H9 (cell line): ENCODE measurements at regions not wholly inside any gene's neighbourhood (a gene's known extent, or its start where the extent isn't known, plus 50 kb on each side); places are given as distances from the start of the nearest gene placed in this dataset.

Experiments used
- DNase-seq: peaks from one replicate; pipeline ENCODE4 v3.0.0-alpha.2; 2017
- H2AFZ ChIP-seq: one replicate; pipeline ENCODE4 v1.6.1; 2013; ENCODE audit warnings: mild to moderate bottlenecking, low read length, control low read depth, moderate library complexity
- H2AK5ac ChIP-seq: 2 replicates; pipeline ENCODE4 v1.6.1; 2013; ENCODE audit warnings: low read length, control low read depth, mixed read lengths; ENCODE audit not compliant: insufficient read length
- H2BK120ac ChIP-seq: one replicate; pipeline ENCODE4 v1.6.1; 2013; ENCODE audit warnings: low read depth, mild to moderate bottlenecking, low read length, control low read depth, inconsistent platforms; ENCODE audit not compliant: poor library complexity, severe bottlenecking
- H2BK12ac ChIP-seq: 2 replicates; pipeline ENCODE4 v1.6.1; 2013; ENCODE audit warnings: low read length, control low read depth, mixed read lengths, low read depth; ENCODE audit not compliant: insufficient read length
- H2BK15ac ChIP-seq: 2 replicates; pipeline ENCODE4 v1.6.1; 2013; ENCODE audit warnings: low read depth, low read length, control low read depth
- H2BK20ac ChIP-seq: one replicate; pipeline ENCODE4 v1.6.1; 2013; ENCODE audit warnings: low read depth, mild to moderate bottlenecking, low read length, control low read depth, inconsistent platforms; ENCODE audit not compliant: poor library complexity, severe bottlenecking
- H2BK5ac ChIP-seq: 2 replicates; pipeline ENCODE4 v1.6.1; 2013; ENCODE audit warnings: low read length, control low read depth, mixed read lengths; ENCODE audit not compliant: insufficient read length
- H3K14ac ChIP-seq: 2 replicates; pipeline ENCODE4 v1.6.1; 2013; ENCODE audit warnings: low read length, control low read depth; ENCODE audit not compliant: insufficient read depth
- H3K18ac ChIP-seq: 2 replicates; pipeline ENCODE4 v1.6.1; 2013; ENCODE audit warnings: low read depth, mild to moderate bottlenecking, mixed read lengths, low read length, control low read depth; ENCODE audit not compliant: insufficient read length
- H3K23ac ChIP-seq: 2 replicates; pipeline ENCODE4 v1.6.1; 2013; ENCODE audit warnings: low read length, control low read depth, mixed read lengths, low read depth; ENCODE audit not compliant: insufficient read length
- H3K23me2 ChIP-seq: 2 replicates; pipeline ENCODE4 v1.6.1; 2013; ENCODE audit warnings: low read depth, mild to moderate bottlenecking, mixed read lengths, low read length, control low read depth; ENCODE audit not compliant: insufficient read length, poor library complexity, severe bottlenecking
- H3K27ac ChIP-seq: 2 replicates; pipeline ENCODE4 v1.5.1; 2013; ENCODE audit warnings: low read length, control low read depth, mixed read lengths, low read depth; ENCODE audit not compliant: insufficient read length
- H3K27me3 ChIP-seq: 2 replicates; pipeline ENCODE4 v1.6.1; 2013; ENCODE audit warnings: low read length, control low read depth, inconsistent platforms; ENCODE audit not compliant: insufficient read depth
- H3K4ac ChIP-seq: 2 replicates; pipeline ENCODE4 v1.6.1; 2013; ENCODE audit warnings: low read depth, mild to moderate bottlenecking, control low read depth, inconsistent platforms, low read length, moderate library complexity
- H3K4me1 ChIP-seq: 2 replicates; pipeline ENCODE4 v1.6.1; 2013; ENCODE audit warnings: low read length, control low read depth, inconsistent platforms; ENCODE audit not compliant: insufficient read depth
- H3K4me2 ChIP-seq: 2 replicates; pipeline ENCODE4 v1.6.1; 2013; ENCODE audit warnings: low read length, control low read depth, mixed read lengths; ENCODE audit not compliant: insufficient read length, insufficient read depth
- H3K56ac ChIP-seq: 2 replicates; pipeline ENCODE4 v1.6.1; 2013; ENCODE audit warnings: low read depth, mild to moderate bottlenecking, mixed read lengths, low read length, control low read depth; ENCODE audit not compliant: insufficient read length
- H3K79me1 ChIP-seq: 2 replicates; pipeline ENCODE4 v1.6.1; 2013; ENCODE audit warnings: low read depth, mild to moderate bottlenecking, moderate library complexity, low read length, control low read depth, inconsistent platforms; ENCODE audit not compliant: insufficient read depth, poor library complexity, severe bottlenecking
- H3K79me2 ChIP-seq: 2 replicates; pipeline ENCODE4 v1.6.1; 2013; ENCODE audit warnings: low read length, control low read depth, inconsistent platforms; ENCODE audit not compliant: insufficient read depth
- H3K9ac ChIP-seq: 2 replicates; pipeline ENCODE4 v1.6.1; 2013; ENCODE audit warnings: low read length, control low read depth, mixed read lengths; ENCODE audit not compliant: insufficient read length; ENCODE audit errors: extremely low read depth
- H3K9me3 ChIP-seq: one replicate; pipeline ENCODE4 v1.6.1; 2013; ENCODE audit warnings: low read depth, low read length, inconsistent platforms; ENCODE audit not compliant: control insufficient read depth
- H3T11ph ChIP-seq: one replicate; pipeline ENCODE4 v1.6.1; 2013; ENCODE audit warnings: mild to moderate bottlenecking, low read length, control low read depth, inconsistent platforms
- H4K20me1 ChIP-seq: one replicate; pipeline ENCODE4 v1.6.1; 2013; ENCODE audit not compliant: control insufficient read depth, insufficient read length, insufficient read depth
- H4K5ac ChIP-seq: 2 replicates; pipeline ENCODE4 v1.6.1; 2013; ENCODE audit warnings: low read depth, mild to moderate bottlenecking, mixed read lengths, low read length, control low read depth; ENCODE audit not compliant: insufficient read length
- H4K8ac ChIP-seq: replicated peaks from 2 replicates; pipeline ENCODE4 v1.6.1; 2013; ENCODE audit warnings: low read length, control low read depth, mixed read lengths, low read depth; ENCODE audit not compliant: insufficient read length
- H4K91ac ChIP-seq: 2 replicates; pipeline ENCODE4 v1.6.1; 2013; ENCODE audit warnings: low read depth, mild to moderate bottlenecking, moderate library complexity, mixed read lengths, low read length, control low read depth; ENCODE audit not compliant: insufficient read length
- H3K27ac Mint-ChIP-seq, 3 experiments: 2 replicates in 2 of 3; 3 replicates in 1 of 3; pipeline ENCODE4 v1.8.0; 2020 to 2021; ENCODE audit warnings: mixed read lengths in 3 of 3, mild to moderate bottlenecking in 1 of 3, moderate library complexity in 1 of 3
- H3K27me3 Mint-ChIP-seq: 2 replicates; pipeline ENCODE4 v1.8.0; 2021; ENCODE audit warnings: low read depth, mild to moderate bottlenecking, moderate library complexity, mixed read lengths
- H3K36me3 Mint-ChIP-seq, 3 experiments: 2 replicates in 2 of 3; 3 replicates in 1 of 3; pipeline ENCODE4 v1.8.0; 2020 to 2021; ENCODE audit warnings: low read depth in 3 of 3, mixed read lengths in 3 of 3; ENCODE audit not compliant: insufficient read depth in 1 of 3
- H3K4me1 Mint-ChIP-seq, 2 experiments: 2 replicates each; pipeline ENCODE4 v1.8.0; 2020; ENCODE audit warnings: mixed read lengths in 2 of 2
- H3K4me3 Mint-ChIP-seq, 2 experiments: 2 replicates in 1 of 2; 3 replicates in 1 of 2; pipeline ENCODE4 v1.8.0; 2020 to 2021; ENCODE audit warnings: mild to moderate bottlenecking in 2 of 2, mixed read lengths in 2 of 2, moderate library complexity in 1 of 2
- H3K9me3 Mint-ChIP-seq, 2 experiments: 2 replicates in 1 of 2; 3 replicates in 1 of 2; pipeline ENCODE4 v1.8.0; 2020; ENCODE audit warnings: mild to moderate bottlenecking in 2 of 2, mixed read lengths in 2 of 2, moderate library complexity in 1 of 2
- WGBS: extraction: QIAGEN DNeasy Blood & Tissue Kit; methylation state at CpG from one replicate; pipeline ENCODE4 v1.1.7; 2013; ENCODE audit warnings: missing lambda C conversion rate, low lambda C conversion rate, mixed read lengths; ENCODE audit not compliant: insufficient read length; ENCODE audit errors: extremely low coverage; 5-methylcytosine and 5-hydroxymethylcytosine counted together
- TF ChIP-seq, protein P1 (sequence below): fragments of 200-600 bp; sonication (generic); conservative IDR thresholded peaks from 3 replicates; pipeline ENCODE4 v1.8.0; 2021; ENCODE audit warnings: antibody characterized with exemption, mild to moderate bottlenecking

DNA sequence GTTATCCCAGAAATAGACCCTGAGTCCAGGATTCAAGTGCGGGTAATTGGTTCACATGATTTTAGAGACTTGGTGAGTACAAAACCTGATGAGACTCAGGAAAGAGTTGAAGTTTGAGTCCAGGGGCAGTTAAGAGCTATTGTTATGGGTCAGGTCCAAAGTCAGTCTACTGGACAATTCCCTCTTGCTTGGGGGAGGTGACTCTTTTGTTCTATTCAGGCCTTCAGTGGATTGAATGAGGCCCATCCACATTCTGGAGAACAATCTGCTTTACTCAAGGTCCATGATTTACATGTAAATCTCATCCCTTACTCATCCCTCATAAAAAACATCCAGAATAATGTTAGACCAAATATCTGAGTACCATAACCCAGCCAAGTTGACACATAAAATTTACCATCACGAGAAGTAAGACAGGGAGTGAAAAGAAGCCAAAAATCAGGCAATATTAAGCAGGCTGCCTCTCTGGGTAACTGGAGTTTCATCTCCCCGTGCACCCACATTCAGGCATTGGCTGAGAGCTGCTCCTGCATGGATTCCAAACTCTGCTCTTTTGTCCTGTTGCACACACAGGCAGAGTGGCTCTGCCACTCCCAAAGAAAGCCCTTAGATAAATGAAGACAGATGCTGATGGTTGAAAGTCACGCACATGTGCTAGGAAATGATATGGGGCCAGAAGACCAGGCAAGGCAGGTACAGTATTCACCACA is 156.0 kb upstream of the SALL1 start:
- Histone ChIP-seq H3K4ac (no peak overlapping the region), H3K23ac (no peak overlapping the region), H4K91ac (no peak overlapping the region), H3K4me2 (no peak overlapping the region), H3T11ph (no peak overlapping the region), H3K18ac (no peak overlapping the region), H3K9ac (no peak overlapping the region), H3K27ac (no peak overlapping the region), H3K14ac (no peak overlapping the region), H3K56ac (no peak overlapping the region), H3K79me1 (no peaks in the 10 kb centered on the region), H4K8ac (no peak overlapping the region), H4K20me1 (no peaks in the 10 kb centered on the region), H3K79me2 (no peaks in the 10 kb centered on the region), H2BK12ac (no peak overlapping the region), H3K23me2 (no peaks in the 10 kb centered on the region), H2AK5ac (no peak overlapping the region), H2AFZ (no peak overlapping the region), H2BK15ac (no peak overlapping the region), H2BK5ac (no peak overlapping the region), H2BK20ac (no peak overlapping the region), H3K9me3 (no peaks in the 10 kb centered on the region), H3K27me3 (no peaks in the 10 kb centered on the region), H3K4me1 (no peaks in the 10 kb centered on the region), H4K5ac (no peak overlapping the region), H2BK120ac (no peak overlapping the region)
- WGBS: no CpG with 5 or more reads among the region's 4 CpGs
- no peak for DNase-seq
- TF ChIP-seq, protein P1, sequence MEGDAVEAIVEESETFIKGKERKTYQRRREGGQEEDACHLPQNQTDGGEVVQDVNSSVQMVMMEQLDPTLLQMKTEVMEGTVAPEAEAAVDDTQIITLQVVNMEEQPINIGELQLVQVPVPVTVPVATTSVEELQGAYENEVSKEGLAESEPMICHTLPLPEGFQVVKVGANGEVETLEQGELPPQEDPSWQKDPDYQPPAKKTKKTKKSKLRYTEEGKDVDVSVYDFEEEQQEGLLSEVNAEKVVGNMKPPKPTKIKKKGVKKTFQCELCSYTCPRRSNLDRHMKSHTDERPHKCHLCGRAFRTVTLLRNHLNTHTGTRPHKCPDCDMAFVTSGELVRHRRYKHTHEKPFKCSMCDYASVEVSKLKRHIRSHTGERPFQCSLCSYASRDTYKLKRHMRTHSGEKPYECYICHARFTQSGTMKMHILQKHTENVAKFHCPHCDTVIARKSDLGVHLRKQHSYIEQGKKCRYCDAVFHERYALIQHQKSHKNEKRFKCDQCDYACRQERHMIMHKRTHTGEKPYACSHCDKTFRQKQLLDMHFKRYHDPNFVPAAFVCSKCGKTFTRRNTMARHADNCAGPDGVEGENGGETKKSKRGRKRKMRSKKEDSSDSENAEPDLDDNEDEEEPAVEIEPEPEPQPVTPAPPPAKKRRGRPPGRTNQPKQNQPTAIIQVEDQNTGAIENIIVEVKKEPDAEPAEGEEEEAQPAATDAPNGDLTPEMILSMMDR: no peak
- Mint-ChIP-seq H3K27me3 (no peaks in the 10 kb centered on the region), H3K4me1 (peaks cover 17 to 18% of the 10 kb centered on the region in 2 experiments), H3K4me3 (no peak overlapping the region), H3K36me3 (peaks cover 0 to 2% (median 0%) of the 10 kb centered on the region in 3 experiments; a peak in 1 of 7 replicates), H3K9me3 (0 out of 5 replicates have a peak, but pooled peaks cover 0 to 2% of the 10 kb centered on the region in 2 experiments), H3K27ac (peak overlapping the region in 1 of 3 experiments; percentile 12; a peak in 1 of 7 replicates)
